Stimulated activated CD8-positive, alpha-beta memory T cell treated with anti-CD3 and anti-CD28 coated beads, Interleukin-4, amount 100 ng/mL, for 48 hours (primary cell): ENCODE measurements at regions not wholly inside any gene's neighbourhood (a gene's known extent, or its start where the extent isn't known, plus 50 kb on each side); places are given as distances from the start of the nearest gene placed in this dataset.

ENCODE experiments used
- DNase-seq: peaks from one replicate; pipeline ENCODE4 v3.0.0-alpha.2; 2020

DNA sequence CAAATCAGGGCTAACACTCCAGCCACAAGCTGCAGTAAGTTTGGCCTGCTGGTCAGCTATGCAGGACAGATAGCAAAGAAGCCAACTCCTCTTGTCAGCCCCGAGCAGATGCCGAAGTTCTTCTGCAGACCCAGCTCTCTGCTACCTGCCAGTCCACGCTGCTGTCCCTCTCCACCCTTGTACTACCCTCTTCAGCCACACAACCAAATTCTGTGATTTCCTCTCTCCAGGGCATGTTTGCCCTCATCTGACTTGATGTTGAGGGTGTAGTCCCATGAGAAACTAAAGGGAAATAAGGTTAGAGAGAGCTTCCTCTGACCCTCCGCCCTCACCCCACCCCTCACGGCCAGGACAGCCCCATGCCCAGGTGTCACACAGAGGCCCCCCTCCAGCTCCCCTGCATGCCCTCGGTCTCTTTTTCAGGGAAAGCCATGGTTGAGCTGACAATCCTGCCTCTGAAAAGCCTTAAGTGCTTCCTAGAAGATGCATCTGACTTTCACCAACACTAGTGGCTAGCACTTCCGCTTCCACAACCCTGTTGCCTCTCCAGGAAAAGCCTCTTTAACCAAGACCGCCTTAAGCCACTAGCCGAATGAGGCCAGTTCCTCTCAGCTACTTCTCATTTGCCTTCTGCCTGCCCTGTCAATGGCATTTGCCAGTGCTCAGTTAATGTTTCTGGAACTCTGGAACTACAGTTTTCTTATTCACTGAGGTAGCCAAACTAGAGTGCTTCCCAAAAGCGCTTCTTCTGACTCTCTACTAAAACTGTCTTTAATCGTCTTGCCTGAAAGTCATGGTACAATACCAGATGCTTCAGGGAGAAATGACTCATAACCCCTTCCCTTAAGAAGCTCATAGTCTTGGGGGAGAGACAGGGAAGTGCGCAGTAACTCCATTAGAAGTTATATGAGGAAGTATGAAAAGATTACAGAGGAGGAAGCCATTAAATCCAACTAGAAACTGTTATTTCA is 300.4 kb upstream of the STT3B start:
- DNase-seq = no peak

DNA sequence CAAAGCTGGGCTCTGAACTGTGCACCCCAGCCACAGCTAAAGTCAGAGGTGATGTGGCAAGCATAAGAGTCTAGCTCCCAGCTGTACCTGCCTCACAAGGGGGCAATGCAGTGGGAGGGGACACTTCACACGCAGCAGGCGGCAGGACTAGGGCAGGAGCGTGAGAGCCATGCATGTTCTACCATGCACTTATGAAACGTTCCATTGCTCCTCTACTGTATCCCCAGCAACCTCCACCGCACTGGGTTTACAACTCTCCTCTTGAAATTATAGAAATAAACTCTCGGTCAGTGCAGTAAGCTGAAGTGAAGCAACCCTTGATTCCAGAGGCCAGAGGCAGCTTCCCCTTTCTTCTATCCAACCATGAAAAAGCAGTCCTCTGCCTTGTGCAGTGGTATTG is 298.6 kb upstream of the STT3B start:
- DNase-seq = no peak

DNA sequence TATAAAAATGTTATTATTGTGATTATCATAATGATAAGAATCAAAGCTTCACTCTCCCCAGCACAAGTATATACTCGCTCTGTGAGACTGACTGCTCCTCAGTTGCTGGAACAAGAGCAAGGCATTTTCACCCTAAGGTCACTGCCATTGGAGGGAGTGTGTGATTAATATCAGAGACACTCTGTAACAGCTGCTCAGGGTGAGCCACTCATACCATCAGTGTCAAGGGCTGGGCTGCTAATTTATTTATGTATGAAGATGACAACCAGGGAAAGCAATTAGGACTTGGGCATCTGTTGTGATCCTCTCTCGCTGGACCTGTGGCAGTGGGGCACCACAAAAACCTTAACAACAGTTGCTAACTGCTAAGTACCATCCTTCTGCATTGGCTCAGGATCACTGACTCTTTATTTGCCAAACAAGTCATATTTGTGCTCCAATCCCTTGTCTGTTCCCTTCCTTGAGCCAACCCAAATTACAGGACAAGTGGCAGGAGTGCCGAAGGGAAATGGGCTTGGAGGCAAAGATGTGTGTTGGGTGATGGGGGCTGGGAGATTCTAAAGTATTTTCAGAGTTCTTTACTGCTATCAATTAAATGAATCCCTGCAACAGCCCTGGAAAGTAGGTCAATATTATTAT is 297.5 kb upstream of the STT3B start:
- no peak for DNase-seq

GRCh38 chr3:31237887-31238286 is 294.8 kb upstream of the STT3B start:
- no peak for DNase-seq

DNA sequence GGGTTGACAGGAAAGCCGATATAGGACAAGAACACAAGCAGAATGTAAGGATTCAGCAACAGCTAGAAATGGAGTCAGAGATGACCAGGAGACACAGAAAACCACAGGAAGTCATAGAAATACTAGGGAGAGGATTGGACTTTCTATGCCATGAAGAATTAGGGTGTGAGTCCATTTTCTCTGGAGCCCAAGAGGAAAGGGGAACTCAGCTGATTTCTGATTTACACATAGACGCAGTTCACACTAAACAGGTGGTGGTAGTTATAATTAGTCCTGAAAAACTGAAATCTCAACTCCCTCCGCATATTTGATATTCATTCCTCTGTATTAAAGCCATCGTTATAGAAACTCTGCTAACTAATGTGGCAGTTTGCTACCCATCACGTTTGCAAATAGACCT is 292.7 kb upstream of the STT3B start:
- no peak for DNase-seq

GRCh38 chr3:31240466-31240865 is 292.3 kb upstream of the STT3B start:
- DNase-seq = no peak

DNA sequence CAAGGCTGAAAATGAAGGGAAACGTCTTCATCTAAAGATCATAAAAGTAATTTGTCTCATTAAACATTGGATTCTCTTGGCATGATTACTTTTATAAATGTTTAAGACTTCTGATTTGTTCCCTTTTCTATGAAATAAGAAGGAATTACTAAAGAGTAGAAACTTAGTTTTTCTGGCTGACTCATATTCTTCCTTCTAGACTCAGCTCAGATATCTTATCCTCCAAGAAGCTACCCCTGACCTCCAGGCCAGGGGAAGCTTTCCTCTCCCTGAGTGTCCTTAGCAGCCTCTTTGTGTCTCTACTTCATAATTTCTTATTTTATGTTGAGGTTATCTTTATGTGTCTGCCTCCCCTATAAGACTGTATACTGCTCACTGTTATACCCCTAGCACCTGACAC is 291.9 kb upstream of the STT3B start:
- no peak for DNase-seq

- DNase-seq = no peak
Measured at GRCh38 chr3:31241533-31241932, 291.2 kb upstream of the STT3B start.

- DNase-seq = no peak
Measured at GRCh38 chr3:31242026-31242960, 290.4 kb upstream of the STT3B start.

DNA sequence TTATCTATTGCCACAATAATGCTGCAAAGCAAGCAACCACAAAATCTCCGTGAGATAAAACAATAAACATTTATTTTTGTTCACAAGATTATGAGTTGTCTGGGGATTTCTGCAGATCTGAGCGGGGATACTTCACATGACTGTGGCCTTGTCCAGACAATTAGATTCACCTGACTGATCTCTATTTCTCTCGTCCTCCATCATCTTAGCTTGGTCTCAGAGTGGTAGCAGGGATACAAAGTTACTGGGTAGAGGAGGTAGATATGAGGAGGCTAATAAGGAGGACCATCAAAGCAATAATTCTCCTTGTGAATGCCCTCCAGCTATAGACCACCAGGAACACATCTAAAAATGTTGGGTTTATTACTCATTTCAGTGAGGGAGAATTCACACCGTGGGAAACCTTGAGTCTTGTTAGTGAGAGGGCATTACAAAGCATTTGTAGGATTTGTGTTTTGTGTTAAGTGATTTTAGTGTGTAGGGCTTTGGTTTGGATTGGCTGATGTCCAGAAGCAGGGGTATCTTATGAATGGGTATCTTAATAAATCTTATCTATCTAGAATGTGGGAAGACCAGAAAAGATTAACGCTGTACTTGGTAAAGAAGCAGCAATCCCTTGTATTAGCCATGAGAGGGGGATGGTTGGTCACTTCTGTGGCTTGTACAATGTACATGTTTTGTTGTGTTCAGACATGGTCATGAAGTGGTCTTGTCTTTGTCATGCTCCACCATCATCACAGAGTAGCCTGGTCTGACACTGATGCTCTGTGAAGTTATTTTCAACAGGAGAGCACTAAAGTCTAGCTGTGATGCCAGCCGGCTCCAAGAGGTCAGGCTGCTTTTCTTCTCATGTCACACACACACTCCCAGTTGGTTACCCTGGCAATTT is 287.6 kb upstream of the STT3B start:
- DNase-seq = no peak

DNA sequence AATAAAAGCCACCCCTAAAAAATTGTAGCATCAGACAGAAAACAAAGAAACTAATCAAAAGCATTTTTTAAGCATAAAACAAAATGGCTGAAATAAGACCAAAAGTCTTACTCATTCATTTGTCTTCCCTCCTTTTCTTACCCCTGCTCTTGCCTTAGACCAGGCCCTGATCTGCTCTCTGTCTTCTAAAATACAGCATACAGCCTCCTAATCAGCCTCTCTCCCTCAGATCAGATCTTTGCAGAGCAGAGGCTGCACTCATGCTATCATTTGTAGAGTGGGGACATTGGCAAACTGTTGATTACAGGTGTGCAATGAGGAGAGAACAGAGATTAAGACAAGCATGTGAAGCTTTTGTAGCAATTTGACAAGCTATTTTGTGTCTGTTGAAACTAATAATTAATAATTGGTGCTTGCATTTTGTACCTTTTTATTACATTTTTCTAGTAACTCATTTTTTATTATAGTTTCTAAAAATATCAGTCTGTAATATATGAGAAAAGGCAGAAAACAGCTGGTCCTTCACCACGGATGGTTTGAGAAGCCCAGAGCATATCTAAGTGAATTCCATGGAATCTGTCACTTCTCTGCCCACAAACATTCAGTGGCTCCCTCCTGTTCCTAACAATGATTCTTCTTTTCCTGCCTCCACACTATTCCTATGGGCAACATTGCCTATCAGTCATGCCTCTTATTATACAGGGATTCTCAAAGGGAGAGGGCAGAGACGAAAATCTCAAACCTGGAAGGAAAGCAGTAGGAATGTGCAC is 286.2 kb upstream of the STT3B start:
- no peak for DNase-seq

DNA sequence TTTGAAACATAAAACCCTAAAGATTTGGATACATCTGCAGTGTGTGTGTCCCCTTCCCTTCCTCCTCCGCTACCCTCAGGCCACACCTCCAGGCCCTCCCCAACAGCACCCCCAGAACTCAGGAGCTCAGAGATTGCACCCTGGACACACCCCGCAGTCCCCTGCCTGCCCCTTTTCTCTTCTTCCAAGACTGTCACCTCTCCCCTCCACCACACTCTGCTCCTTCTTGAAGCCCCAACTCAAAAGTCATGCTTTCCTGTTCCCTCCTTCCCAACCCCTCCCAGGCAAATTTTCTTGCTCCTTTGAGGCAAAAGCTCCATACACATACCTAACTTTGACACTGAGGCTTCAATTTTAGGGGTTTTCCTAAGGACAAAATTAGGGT is 285.7 kb upstream of the STT3B start:
- DNase-seq = no peak

DNA sequence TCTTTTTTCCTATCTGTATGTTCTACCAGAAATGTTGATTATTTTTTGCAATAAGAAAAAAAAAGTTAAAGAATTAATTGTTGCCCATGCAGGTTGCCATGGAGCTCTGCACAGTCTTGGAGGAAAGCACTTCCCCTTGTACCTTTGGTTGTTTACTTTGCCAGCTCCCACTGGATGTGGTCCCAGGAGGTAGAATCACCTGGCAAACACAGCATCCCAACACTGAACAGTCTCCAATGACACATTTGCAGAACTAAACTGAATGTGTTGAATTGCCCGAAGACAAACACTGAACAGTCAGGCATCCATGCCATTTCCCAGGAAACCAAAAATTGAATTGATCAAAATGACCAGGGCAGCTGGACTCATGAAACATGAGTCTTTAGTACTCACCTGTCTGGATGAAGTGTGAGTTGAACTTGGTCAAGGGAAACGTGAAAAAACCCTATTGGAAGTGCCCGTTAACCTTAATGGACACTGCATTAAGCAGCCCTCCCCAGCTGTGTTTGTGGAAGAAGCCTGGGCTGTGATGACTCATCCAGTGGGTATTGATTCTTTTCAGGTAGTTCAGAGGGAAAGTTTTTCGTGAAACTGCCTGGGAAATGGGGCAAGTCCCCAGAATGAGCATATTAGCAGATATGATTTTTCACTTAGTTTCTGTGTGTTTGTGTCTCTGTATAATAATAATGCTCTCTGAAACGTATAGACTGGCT is 284.7 kb upstream of the STT3B start:
- DNase-seq = no peak

- DNase-seq = no peak
Measured at GRCh38 chr3:31248563-31248992, 284.1 kb upstream of the STT3B start.

DNA sequence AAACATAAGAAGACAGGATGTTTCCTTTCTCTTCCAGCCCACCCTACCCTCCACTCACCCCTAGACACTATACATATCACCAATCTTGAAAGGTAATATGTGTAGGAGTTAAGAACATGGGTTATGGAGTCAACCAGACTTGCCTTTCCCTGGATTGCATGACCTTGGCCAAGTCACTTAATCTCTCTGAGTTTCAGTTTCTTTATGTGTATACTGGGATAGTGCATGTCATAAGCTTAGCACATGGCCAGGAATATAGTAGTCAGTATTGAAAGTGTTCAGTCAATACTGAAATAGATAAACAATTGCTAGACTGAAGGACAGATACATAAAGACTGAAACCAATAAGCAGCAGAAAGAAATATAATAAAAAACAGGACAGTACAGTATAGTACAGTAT is 283.2 kb upstream of the STT3B start:
- DNase-seq = no peak

- no peak for DNase-seq
Measured at GRCh38 chr3:31250116-31250777, 282.5 kb upstream of the STT3B start.

GRCh38 chr3:31251083-31251482 is 281.6 kb upstream of the STT3B start:
- DNase-seq = no peak

- no peak for DNase-seq
Measured at GRCh38 chr3:31252216-31253185, 280.2 kb upstream of the STT3B start.

GRCh38 chr3:31253782-31254181 is 278.9 kb upstream of the STT3B start:
- DNase-seq = no peak
